K562 (cell line): ENCODE measurements at regions not wholly inside any gene's neighbourhood (a gene's known extent, or its start where the extent isn't known, plus 50 kb on each side); places are given as distances from the start of the nearest gene placed in this dataset.

Experiments
- ATAC-seq: fragments of 200-7000 bp; cut with Tn5 transposase; 3 replicates; pipeline ENCODE4 v1.9.1; 2020; ENCODE audit warnings: moderate library complexity
- BruUV-seq: library from RNA; stranded (reverse); fragments of 400-500 nt; replicated peaks from 2 replicates; lab custom pipeline; 2021; lab: Mats Ljungman, UMichigan
- CTCF ChIA-PET: fragments of 300-600 bp; formaldehyde crosslinking; extraction: SDS; loops from one replicate; lab custom pipeline; 2021; ENCODE audit warnings: low intra/inter-chr PET ratio; lab: Yijun Ruan, JAX
- POLR2A ChIA-PET: fragments of 300-600, 350-650 bp; sonication (Branson Sonifier 250); formaldehyde crosslinking; extraction: SDS; loops from one replicate; lab custom pipeline; 2021; ENCODE audit warnings: antibody characterized with exemption, inconsistent platforms; lab: Yijun Ruan, JAX
- DNase-seq, 4 experiments: peaks; one replicate each; pipeline versions ENCODE4 v3.0.0 to v3.0.0-alpha.2; 2011 to 2018; ENCODE audit warnings: low spot score in 3 of 4, mixed read lengths in 3 of 4; ENCODE audit errors: extremely low read depth in 1 of 4
- FAIRE-seq: peaks from 2 replicates; lab custom pipeline; 2011; peaks lifted over from hg19 to GRCh38; lab: Jason Lieb, UNC
- H2AFZ ChIP-seq: 2 replicates; pipeline ENCODE4 v1.6.0; 2011; ENCODE audit warnings: low read depth, low read length, control low read depth, inconsistent platforms
- H3K27ac ChIP-seq: fragments of 200-600 bp; 3 replicates; pipeline ENCODE4 v1.8.0; 2011; ENCODE audit warnings: low read depth, mild to moderate bottlenecking, control low read depth, inconsistent platforms, low read length, moderate library complexity, mixed read lengths; ENCODE audit errors: extremely low read depth
- H3K27me3 ChIP-seq, 2 experiments: fragments of 300-600 bp in 1 of 2; 2 replicates in 1 of 2; 3 replicates in 1 of 2; pipeline versions ENCODE4 v1.6.0 to v1.8.0; 2011; ENCODE audit warnings: inconsistent platforms in 2 of 2, low read length in 2 of 2, mild to moderate bottlenecking in 1 of 2, mixed read lengths in 1 of 2, moderate library complexity in 1 of 2; ENCODE audit not compliant: control insufficient read depth in 2 of 2, insufficient read depth in 2 of 2
- H3K36me3 ChIP-seq: fragments of 300-600 bp; 3 replicates; pipeline ENCODE4 v1.8.0; 2011; ENCODE audit warnings: mild to moderate bottlenecking, low read length, inconsistent platforms; ENCODE audit not compliant: control insufficient read depth, insufficient read depth
- H3K4me1 ChIP-seq, 2 experiments: fragments of 200-600 bp in 1 of 2; replicated peaks in 1 of 2; 2 replicates in 1 of 2; 3 replicates in 1 of 2; pipeline versions ENCODE4 v1.5.1 to v1.8.0; 2011; ENCODE audit warnings: inconsistent platforms in 2 of 2, low read length in 2 of 2, mild to moderate bottlenecking in 1 of 2, mixed read lengths in 1 of 2, moderate library complexity in 1 of 2; ENCODE audit not compliant: control insufficient read depth in 2 of 2, insufficient read depth in 2 of 2
- H3K4me2 ChIP-seq: 2 replicates; pipeline ENCODE4 v1.6.1; 2011; ENCODE audit warnings: low read length, control low read depth, inconsistent platforms, mixed read lengths; ENCODE audit not compliant: insufficient read depth
- H3K4me3 ChIP-seq: fragments of 200-600 bp; sonication (generic), shearing (Covaris generic); 2 replicates; pipeline ENCODE4 v1.5.1; 2016; ENCODE audit warnings: control low read depth, inconsistent platforms
- H3K79me2 ChIP-seq: fragments of 200-600 bp; 3 replicates; pipeline ENCODE4 v1.8.0; 2011; ENCODE audit warnings: low read length, inconsistent platforms; ENCODE audit not compliant: control insufficient read depth, insufficient read depth
- H3K9ac ChIP-seq, 2 experiments: 2 replicates each; pipeline versions ENCODE4 v1.6.0 to v1.6.1; 2011; ENCODE audit warnings: low read depth in 2 of 2, low read length in 2 of 2, control low read depth in 1 of 2, inconsistent platforms in 1 of 2, mild to moderate bottlenecking in 1 of 2, mixed read lengths in 1 of 2; ENCODE audit not compliant: insufficient read depth in 1 of 2
- H3K9me1 ChIP-seq: one replicate; pipeline ENCODE4 v1.6.0; 2011; ENCODE audit warnings: inconsistent platforms, mild to moderate bottlenecking, low read length, moderate library complexity; ENCODE audit not compliant: control insufficient read depth, insufficient read depth
- H3K9me3 ChIP-seq: replicated peaks from 2 replicates; pipeline ENCODE4 v1.5.1; 2011; ENCODE audit warnings: low read depth, low read length, inconsistent platforms; ENCODE audit not compliant: control insufficient read depth, insufficient read depth
- H4K20me1 ChIP-seq: replicated peaks from 2 replicates; pipeline ENCODE4 v1.6.1; 2011; ENCODE audit warnings: low read length, inconsistent platforms, mixed read lengths; ENCODE audit not compliant: control insufficient read depth, insufficient read depth
- BRF2 ChIP-seq: IDR thresholded peaks from 3 replicates; pipeline ENCODE4 v1.6.1; 2011; ENCODE audit warnings: borderline replicate concordance, mild to moderate bottlenecking; ENCODE audit not compliant: insufficient read length, insufficient read depth
- CTBP1 ChIP-seq: fragments of 450-650 bp; IDR thresholded peaks from 2 replicates; pipeline ENCODE4 v1.6.1; 2016; ENCODE audit warnings: borderline replicate concordance
- FOSL1 ChIP-seq: fragments of 200-800 bp; sonication (Bioruptor generic); conservative IDR thresholded peaks from 2 replicates; pipeline ENCODE4 v1.6.1; 2016; ENCODE audit warnings: missing genetic modification characterization, missing compliant biosample characterization
- MBD2 ChIP-seq: sonication (generic); IDR thresholded peaks from 2 replicates; pipeline ENCODE4 v1.6.1; 2016; ENCODE audit warnings: low read depth, borderline replicate concordance
- NFRKB ChIP-seq: fragments of 450-650 bp; IDR thresholded peaks from 2 replicates; pipeline ENCODE4 v1.6.1; 2016; ENCODE audit warnings: low read depth
- NR4A1 ChIP-seq, 2 experiments: fragments of 250-450 bp in 1 of 2; fragments of 450-650 bp in 1 of 2; sonication (Bioruptor Pico) in 1 of 2; IDR thresholded peaks; 2 replicates each; pipeline versions ENCODE4 v1.4.0 to v1.6.1; 2016 to 2020; ENCODE audit warnings: mild to moderate bottlenecking in 2 of 2, missing compliant biosample characterization in 1 of 2, missing genetic modification characterization in 1 of 2, moderate library complexity in 1 of 2
- RBM22 ChIP-seq: fragments of 200-400 bp; formaldehyde crosslinking; IDR thresholded peaks from 2 replicates; pipeline ENCODE4 v1.6.1; 2018; ENCODE audit warnings: low read length, low read depth; ENCODE audit not compliant: poor library complexity, severe bottlenecking
- TCF15 ChIP-seq: fragments of 250-450 bp; sonication (Bioruptor Pico); IDR thresholded peaks from 2 replicates; pipeline ENCODE4 v1.8.0; 2022; ENCODE audit warnings: moderate library complexity, mild to moderate bottlenecking, inconsistent platforms
- ZNF311 ChIP-seq: fragments of 250-450 bp; sonication (Bioruptor Pico); IDR thresholded peaks from 2 replicates; pipeline ENCODE4 v1.4.0; 2020; ENCODE audit warnings: mild to moderate bottlenecking, moderate library complexity
- ZNF668 ChIP-seq: fragments of 250-450 bp; sonication (Bioruptor Pico); IDR thresholded peaks from 2 replicates; pipeline ENCODE4 v1.8.0; 2022; ENCODE audit warnings: mild to moderate bottlenecking, inconsistent platforms
- WGBS: fragments of 100-300 bp; shearing (Covaris generic); methylation state at CpG from one replicate; pipeline ENCODE4 v1.1.6; 2016; ENCODE audit warnings: low coverage, mixed read lengths; ENCODE audit not compliant: insufficient coverage; ENCODE audit errors: missing lambda C conversion rate; 5-methylcytosine and 5-hydroxymethylcytosine counted together
- in situ Hi-C: fragments of 300-500 bp; cut with MboI; formaldehyde crosslinking; loops from 4 replicates; pipeline ENCODE4 v1.15.0; 2018; ENCODE audit warnings: inconsistent platforms, mixed read lengths
- intact Hi-C: fragments of 100-400 bp; cut with micrococcal nuclease; formaldehyde crosslinking; loops from 2 replicates; pipeline ENCODE4 v1.14.2; 2022

GRCh38 chr20:52476074-52476750, 284.6 kb upstream of the ZFP64 start:
- no peaks in the 10 kb centered on the region for H3K4me1 ChIP-seq
- H3K9me3 ChIP-seq = no peaks in the 10 kb centered on the region
- H2AFZ ChIP-seq = no peak overlapping the region
- no peaks in the 10 kb centered on the region for H3K36me3 ChIP-seq
- ATAC-seq (no peak), FAIRE-seq (no peak), DNase-seq (no peak)
- WGBS = 30% methylated on average over 9 of the region's 9 CpGs
- no peak overlapping the region for H3K4me2 ChIP-seq
- intact Hi-C loops = no loop called here
- no peaks in the 10 kb centered on the region for H3K79me2 ChIP-seq
- no peak overlapping the region for H3K4me3 ChIP-seq
- in situ Hi-C loops = no loop called here
- BruUV-seq = no TSS peak
- H4K20me1 ChIP-seq = no peaks in the 10 kb centered on the region
- no peak overlapping the region for H3K27ac ChIP-seq
- H3K9me1 ChIP-seq = no peaks in the 10 kb centered on the region
- H3K9ac ChIP-seq = no peak overlapping the region
- POLR2A ChIA-PET = interaction anchor here (0.5 kb wide), 1 partner anchor 393 kb away, joined by 3 read pairs; no protein-coding TSS in a partner anchor
- H3K27me3 ChIP-seq = no peaks in the 10 kb centered on the region
- CTCF ChIA-PET = no interaction called here
- TF ChIP-seq MBD2 = no peak
- no peak for TF ChIP-seq RBM22
- no peak for TF ChIP-seq BRF2
- no peak for TF ChIP-seq CTBP1
- no peak for TF ChIP-seq FOSL1
- no peak for TF ChIP-seq ZNF668 (CRISPR knock-in tag)
- no peak for TF ChIP-seq TCF15 (CRISPR knock-in tag)
- no peak for TF ChIP-seq NR4A1 (CRISPR knock-in tag; IDR thresholded peaks at IDR 0.05)
- TF ChIP-seq NR4A1 (tag; IDR thresholded peaks at IDR 0.05) = no peak
- TF ChIP-seq ZNF311 (CRISPR knock-in tag) = no peak
- no peak for TF ChIP-seq NFRKB
